ENCODE measurements at regions not wholly inside any gene's neighbourhood (a gene's known extent, or its start where the extent isn't known, plus 50 kb on each side); places are given as distances from the start of the nearest gene placed in this dataset.
A peak's percentile ranks its signal among the peaks of the same experiment; 100 is the strongest.

GRCh38 chr7:106606120-106606519 is 54.8 kb downstream of the CCDC71L start:
- FAIRE-seq, result no peak
- no peak for DNase-seq (ENCODE audit: insufficient read length, low spot score)

GRCh38 chr7:106604971-106605370 is 56.0 kb downstream of the CCDC71L start:
- FAIRE-seq, result no peak

GRCh38 chr7:106604303-106604924 is 56.5 kb downstream of the CCDC71L start:
- no peak for FAIRE-seq

More at GRCh38 chr7:106604971-106605370, 56.0 kb downstream of the CCDC71L start:
- DNase-seq (ENCODE audit: insufficient read length, low spot score), result no peak

GRCh38 chr7:106603346-106603745 is 57.6 kb downstream of the CCDC71L start:
- no peak for DNase-seq (ENCODE audit: insufficient read length, low spot score)
- FAIRE-seq, result no peak

More at GRCh38 chr7:106604303-106604924, 56.5 kb downstream of the CCDC71L start:
- no peak for DNase-seq (ENCODE audit: insufficient read length, low spot score)

GRCh38 chr7:106602062-106602461 is 58.9 kb downstream of the CCDC71L start:
- DNase-seq (ENCODE audit: insufficient read length, low spot score) (no peak), FAIRE-seq (no peak)

GRCh38 chr7:106600569-106601373 is 60.2 kb downstream of the CCDC71L start:
- no peak for FAIRE-seq
- no peak for DNase-seq (ENCODE audit: insufficient read length, low spot score)

GRCh38 chr7:106599343-106599698 is 61.6 kb downstream of the CCDC71L start:
- no peak for FAIRE-seq
- DNase-seq (ENCODE audit: insufficient read length, low spot score), result no peak

DNA sequence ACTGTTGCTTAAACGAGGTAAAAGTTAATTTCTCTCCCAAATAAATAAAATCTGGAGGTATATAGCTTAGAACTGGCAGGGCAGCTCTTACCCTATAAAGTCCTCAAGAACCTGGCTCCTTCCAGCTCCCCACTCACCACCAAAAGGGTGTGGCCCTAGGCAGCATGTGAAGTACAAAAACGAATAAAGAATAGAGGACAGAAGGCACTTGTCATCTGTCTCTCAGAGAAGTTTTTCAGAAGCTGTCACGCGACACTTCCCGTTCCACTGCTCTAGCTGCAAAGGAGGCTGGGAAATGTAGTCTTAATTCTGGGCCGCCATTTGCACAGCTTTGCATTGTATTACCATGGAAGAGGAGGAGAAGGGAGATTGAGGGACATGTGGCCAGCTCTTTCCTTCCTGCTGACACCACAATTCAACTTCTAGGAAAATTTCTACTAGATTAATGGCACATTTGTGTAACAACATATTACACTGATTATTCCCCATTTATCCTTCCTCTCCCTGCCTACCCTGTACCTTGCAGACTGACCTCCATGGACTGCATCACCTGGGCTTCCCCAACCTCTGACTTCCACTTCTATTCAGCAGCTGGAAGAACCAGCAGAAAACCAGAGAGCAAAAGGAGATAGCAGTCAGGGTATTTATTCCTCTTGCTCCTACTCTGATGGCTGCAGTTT is 62.2 kb downstream of the CCDC71L start:
- DNase-seq (ENCODE audit: insufficient read length, low spot score), result peak; percentile 50
- peak; percentile 98 for FAIRE-seq

- DNase-seq (ENCODE audit: insufficient read length, low spot score) (no peak), FAIRE-seq (peak; percentile 35)
Measured at GRCh38 chr7:106597751-106598546, 63.0 kb downstream of the CCDC71L start.

- FAIRE-seq (no peak), DNase-seq (ENCODE audit: insufficient read length, low spot score) (no peak)
Measured at GRCh38 chr7:106597014-106597413, 63.9 kb downstream of the CCDC71L start.

GRCh38 chr7:106595922-106596321 is 65.0 kb downstream of the CCDC71L start:
- DNase-seq (ENCODE audit: insufficient read length, low spot score), result no peak
- no peak for FAIRE-seq

- FAIRE-seq, result no peak
Measured at GRCh38 chr7:106593028-106593417, 67.9 kb downstream of the CCDC71L start.

DNA sequence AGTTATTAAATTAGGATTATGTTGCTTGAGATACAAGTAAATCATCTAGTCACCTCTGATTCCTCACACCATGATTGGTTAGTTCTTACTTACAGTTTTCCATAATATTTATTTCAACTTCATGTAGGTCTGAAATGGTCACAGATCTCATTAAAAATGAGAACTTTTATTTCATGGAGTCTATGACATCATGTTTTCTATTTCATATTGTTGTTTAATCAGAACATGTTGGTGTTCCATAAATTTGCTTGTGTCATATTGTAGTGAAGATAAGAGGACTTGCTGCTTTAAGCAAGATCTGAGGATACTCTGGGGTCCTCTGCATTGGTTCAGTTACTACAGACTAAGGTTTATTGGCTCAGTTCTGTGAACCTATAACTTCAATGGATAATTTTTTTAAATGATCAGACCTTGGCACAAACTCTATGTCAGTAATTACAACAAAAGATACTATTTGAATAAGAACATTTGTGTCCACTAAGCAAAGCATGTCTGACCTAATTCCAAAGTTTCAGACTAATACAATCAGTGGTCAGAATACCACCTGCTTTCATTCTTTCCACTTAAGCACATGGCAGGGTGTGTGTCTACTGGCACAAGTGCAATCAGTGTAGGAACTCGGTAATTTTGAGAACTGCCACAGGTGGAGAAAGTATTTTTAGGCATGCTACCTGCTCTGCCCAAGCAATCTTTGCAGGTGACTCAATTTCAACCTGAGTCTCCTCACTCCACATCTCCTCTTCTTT is 68.5 kb downstream of the CCDC71L start:
- no peak for FAIRE-seq

More at GRCh38 chr7:106593028-106593417, 67.9 kb downstream of the CCDC71L start:
- DNase-seq (ENCODE audit: insufficient read length, low spot score), result no peak

DNA sequence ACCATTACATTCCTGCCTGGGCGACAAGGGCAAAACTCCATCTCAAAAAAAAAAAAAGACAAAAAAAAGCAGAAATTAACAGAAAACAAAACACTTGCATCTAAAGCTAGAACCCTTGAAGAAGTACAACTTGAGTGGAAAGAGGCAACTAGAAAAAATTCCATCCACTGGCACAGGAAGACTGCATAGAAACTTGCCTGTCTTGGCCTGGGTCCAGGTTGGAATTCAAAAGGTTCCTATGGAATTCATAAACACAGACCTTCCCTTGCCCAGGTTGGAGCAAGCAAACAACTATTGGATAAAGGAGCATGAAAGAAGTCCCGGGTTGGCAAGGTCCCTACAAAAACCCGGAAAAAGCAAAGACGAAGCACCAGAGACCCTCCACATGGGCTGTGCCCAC is 69.8 kb downstream of the CCDC71L start:
- DNase-seq (ENCODE audit: insufficient read length, low spot score) (no peak), FAIRE-seq (no peak)

More for the DNA sequence above, 68.5 kb downstream of the CCDC71L start:
- DNase-seq (ENCODE audit: insufficient read length, low spot score), result no peak

- no peak for FAIRE-seq
Measured at GRCh38 chr7:106590209-106590816, 70.6 kb downstream of the CCDC71L start.

GRCh38 chr7:106589198-106589879 is 71.6 kb downstream of the CCDC71L start:
- FAIRE-seq (no peak), DNase-seq (ENCODE audit: insufficient read length, low spot score) (no peak)

More at GRCh38 chr7:106590209-106590816, 70.6 kb downstream of the CCDC71L start:
- DNase-seq (ENCODE audit: insufficient read length, low spot score), result no peak

DNA sequence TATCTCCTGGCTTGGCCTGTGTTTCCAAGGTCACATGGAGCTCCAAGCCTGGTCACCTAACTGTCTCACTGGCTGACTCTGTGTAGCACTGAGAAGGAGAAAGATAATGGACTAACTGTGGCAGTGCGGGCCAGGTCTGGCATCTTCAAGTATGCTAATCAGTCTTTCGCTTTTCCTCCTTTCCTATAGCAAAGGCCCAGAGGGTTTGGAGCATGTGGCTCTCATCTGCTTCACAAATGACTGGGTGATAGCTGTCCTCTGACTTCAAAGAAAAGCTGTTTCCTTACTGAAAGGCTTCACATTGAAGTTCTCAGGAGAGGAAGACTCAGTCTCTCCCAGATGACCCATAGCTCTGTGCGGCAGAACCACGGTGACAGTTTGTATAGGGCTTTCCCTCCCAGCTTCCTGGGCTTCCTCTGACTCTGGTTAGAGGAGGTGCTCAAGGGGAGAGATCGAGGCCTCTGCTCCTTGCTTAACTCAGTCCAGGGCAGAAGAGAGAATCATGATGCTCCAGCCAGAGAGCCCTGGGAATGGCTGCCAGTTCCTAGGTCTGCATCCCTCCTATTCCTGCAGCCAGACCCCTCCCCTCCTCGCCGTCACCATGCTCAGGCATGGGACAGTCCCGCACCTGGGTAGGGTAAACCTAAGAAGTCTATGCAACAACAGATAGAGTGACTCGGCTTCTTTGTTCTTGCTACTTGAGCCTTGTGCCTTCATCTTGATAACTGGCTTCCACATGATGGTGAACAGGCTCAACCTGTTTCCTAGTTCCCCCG is 72.3 kb downstream of the CCDC71L start:
- DNase-seq (ENCODE audit: insufficient read length, low spot score) (no peak), FAIRE-seq (no peak)
